Heart left ventricle (tissue), 16 donors: ENCODE measurements at regions not wholly inside any gene's neighbourhood (a gene's known extent, or its start where the extent isn't known, plus 50 kb on each side); places are given as distances from the start of the nearest gene placed in this dataset.
"Not testable (repeated sequence)": the region's sequence is repeated elsewhere in the genome, so short reads cannot be mapped to it uniquely, and the experiment has no call there.

Experiments used
- ATAC-seq, 4 donors: fragments of 200-7000 bp; cut with Tn5 transposase; one replicate each; pipeline ENCODE4 v1.9.1; 2020 to 2022; ENCODE audit warnings: moderate library complexity in 4 of 4, mild to moderate bottlenecking in 3 of 4, moderate number of reproducible peaks in 1 of 4
- DNase-seq, 5 donors: peaks; one replicate each; pipeline ENCODE4 v3.0.0-alpha.2; 2020
- H3K27ac ChIP-seq, 12 donors: fragments of 200-600 bp; sonication (generic) in 4 of 12; one replicate each; pipeline versions ENCODE4 v1.5.0 to v1.8.0; 2016 to 2022; ENCODE audit warnings: mild to moderate bottlenecking in 2 of 12
- H3K27me3 ChIP-seq, 9 donors: fragments of 200-600 bp; sonication (generic) in 2 of 9; one replicate each; pipeline versions ENCODE4 v1.5.1 to v1.8.0; 2016 to 2022; ENCODE audit warnings: mild to moderate bottlenecking in 3 of 9
- H3K36me3 ChIP-seq, 9 donors: fragments of 200-600 bp; sonication (generic) in 2 of 9; one replicate each; pipeline versions ENCODE4 v1.5.0 to v1.8.0; 2018 to 2022; ENCODE audit warnings: mild to moderate bottlenecking in 2 of 9
- H3K4me1 ChIP-seq, 12 donors: fragments of 200-600 bp; sonication (generic) in 4 of 12; one replicate each; pipeline versions ENCODE4 v1.5.0 to v1.8.0; 2016 to 2022; ENCODE audit warnings: mild to moderate bottlenecking in 3 of 12
- H3K4me3 ChIP-seq, 12 donors: fragments of 200-600 bp; sonication (generic) in 4 of 12; one replicate each; pipeline versions ENCODE4 v1.5.0 to v1.8.0; 2017 to 2022; ENCODE audit warnings: mild to moderate bottlenecking in 9 of 12, moderate library complexity in 4 of 12
- H3K9me3 ChIP-seq, 12 donors: fragments of 200-600 bp; sonication (generic) in 4 of 12; one replicate each; pipeline versions ENCODE4 v1.5.0 to v1.8.0; 2016 to 2022; ENCODE audit warnings: mild to moderate bottlenecking in 1 of 12
- POLR2A ChIP-seq, 2 donors: fragments of 450-650 bp; IDR thresholded peaks; one replicate each; pipeline ENCODE4 v1.6.1; 2017; ENCODE audit warnings: antibody characterized with exemption in 2 of 2, mild to moderate bottlenecking in 2 of 2, moderate library complexity in 2 of 2
- WGBS, 4 donors: extraction: QIAGEN DNeasy Blood & Tissue Kit in 2 of 4; methylation state at CpG; one replicate each; pipeline versions ENCODE4 v1.1.5 to v1.1.7; 2013 to 2018; 5-methylcytosine and 5-hydroxymethylcytosine counted together
- intact Hi-C, 10 donors: fragments of 100-400 bp; cut with DNase I; formaldehyde crosslinking; loops; one replicate each; pipeline versions ENCODE4 v1.11.1 to v1.14.2; 2022
- TF ChIP-seq, protein P1 (sequence below), 12 donors: fragments of 200-600 bp; sonication (generic) in 4 of 12; IDR thresholded peaks; one replicate each; pipeline versions ENCODE4 v1.5.0 to v1.8.0; 2018 to 2022; ENCODE audit warnings: antibody characterized with exemption in 12 of 12, mild to moderate bottlenecking in 5 of 12
- donor health status: ischemic (EF 13 %, LVEDD 7.1; RV severe dilation, severe dysfunction).
- donor health status: healthy with polysubstance abuse.
- donor health status: DM: no; HTN: yes; CAD: no.
- donor health status: DM: no; HTN: no; CAD: no.
- donor health status: ischemic (EF 25% LVEDD 6.9; RV normal size, moderate dysfunction).
- donor health status: ischemic (EF 25% LVEDD 5.7; RV mildly dilated, moderate dysfunction).
- donor health status: healthy.
- donor health status: DM: yes; HTN: yes; CAD: no.
- donor health status: ischemic (EF 35%, LVEDD 5.7; RV mildly dilated, moderate dysfunction).
- donor health status: nonischemic (EF 11% LVEDD 7.7; RV severe dilation, severe dysfunction).
- donor health status: DM: yes; HTN: yes; CAD: no.
- donor health status: PGD.
- donor health status: ischemic (EF 29% LVEDD 5.4; RV normal size, mild dysfunction).
- donor health status: nonischemic (EF 23%, LVEDD 6.1; RV moderate dilation, normal function).

DNA sequence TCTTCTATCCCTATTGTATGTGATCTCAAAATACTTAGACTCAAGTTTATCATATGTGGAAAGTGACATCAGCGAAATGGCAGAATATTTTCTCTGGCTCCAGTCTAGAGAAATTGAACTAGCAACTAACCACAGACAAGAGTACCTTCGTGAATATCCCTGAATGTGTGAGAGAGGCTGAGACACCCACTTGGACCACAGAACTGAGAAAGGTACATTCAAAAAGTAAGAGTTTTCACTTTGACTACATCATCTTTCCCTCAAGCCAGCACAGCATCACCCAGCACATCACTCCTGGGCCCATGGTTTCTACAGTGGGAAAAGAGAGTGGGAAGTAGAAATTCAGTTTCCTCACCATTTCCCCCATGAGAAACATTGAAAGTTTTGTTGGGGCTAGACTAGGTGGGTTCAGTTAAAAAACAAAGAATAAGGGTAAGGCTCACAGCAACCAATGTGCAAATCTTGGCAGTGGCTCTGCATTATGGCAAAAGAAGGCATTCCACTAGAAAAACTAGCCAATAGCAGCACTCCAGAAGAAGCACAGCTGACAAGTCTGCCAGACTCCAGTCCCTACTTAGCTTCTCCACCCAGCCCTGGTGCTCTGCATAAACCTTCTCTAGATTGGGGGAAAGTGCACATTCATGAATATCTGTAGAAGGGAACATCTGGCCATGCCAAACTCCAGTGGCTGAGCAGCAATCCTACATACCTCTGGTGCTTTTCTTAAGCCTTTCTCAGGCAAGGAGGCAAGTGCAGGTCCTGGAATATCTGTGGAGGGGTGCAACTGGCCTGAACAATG, 225.6 kb upstream of the VLDLR start:
- Histone ChIP-seq H3K4me1 (no peaks in the 10 kb centered on the region), H3K9me3 (peaks cover 0 to 3% (median 0%) of the 10 kb centered on the region in 12 donors), H3K27me3 (no peaks in the 10 kb centered on the region), H3K36me3 (no peaks in the 10 kb centered on the region), H3K27ac (no peak overlapping the region), H3K4me3 (no peak overlapping the region)
- intact Hi-C loops, result no loop called here
- ATAC-seq (no peak), DNase-seq (no peak)
- TF ChIP-seq, protein P1, sequence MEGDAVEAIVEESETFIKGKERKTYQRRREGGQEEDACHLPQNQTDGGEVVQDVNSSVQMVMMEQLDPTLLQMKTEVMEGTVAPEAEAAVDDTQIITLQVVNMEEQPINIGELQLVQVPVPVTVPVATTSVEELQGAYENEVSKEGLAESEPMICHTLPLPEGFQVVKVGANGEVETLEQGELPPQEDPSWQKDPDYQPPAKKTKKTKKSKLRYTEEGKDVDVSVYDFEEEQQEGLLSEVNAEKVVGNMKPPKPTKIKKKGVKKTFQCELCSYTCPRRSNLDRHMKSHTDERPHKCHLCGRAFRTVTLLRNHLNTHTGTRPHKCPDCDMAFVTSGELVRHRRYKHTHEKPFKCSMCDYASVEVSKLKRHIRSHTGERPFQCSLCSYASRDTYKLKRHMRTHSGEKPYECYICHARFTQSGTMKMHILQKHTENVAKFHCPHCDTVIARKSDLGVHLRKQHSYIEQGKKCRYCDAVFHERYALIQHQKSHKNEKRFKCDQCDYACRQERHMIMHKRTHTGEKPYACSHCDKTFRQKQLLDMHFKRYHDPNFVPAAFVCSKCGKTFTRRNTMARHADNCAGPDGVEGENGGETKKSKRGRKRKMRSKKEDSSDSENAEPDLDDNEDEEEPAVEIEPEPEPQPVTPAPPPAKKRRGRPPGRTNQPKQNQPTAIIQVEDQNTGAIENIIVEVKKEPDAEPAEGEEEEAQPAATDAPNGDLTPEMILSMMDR (IDR thresholded peaks at IDR 0.05), result no peak
- TF ChIP-seq POLR2A (IDR thresholded peaks at IDR 0.05), result no peak
- WGBS, 4 donors, result 87 to 93% (median 90%) methylated on average over 2 of the region's 2 CpGs

DNA sequence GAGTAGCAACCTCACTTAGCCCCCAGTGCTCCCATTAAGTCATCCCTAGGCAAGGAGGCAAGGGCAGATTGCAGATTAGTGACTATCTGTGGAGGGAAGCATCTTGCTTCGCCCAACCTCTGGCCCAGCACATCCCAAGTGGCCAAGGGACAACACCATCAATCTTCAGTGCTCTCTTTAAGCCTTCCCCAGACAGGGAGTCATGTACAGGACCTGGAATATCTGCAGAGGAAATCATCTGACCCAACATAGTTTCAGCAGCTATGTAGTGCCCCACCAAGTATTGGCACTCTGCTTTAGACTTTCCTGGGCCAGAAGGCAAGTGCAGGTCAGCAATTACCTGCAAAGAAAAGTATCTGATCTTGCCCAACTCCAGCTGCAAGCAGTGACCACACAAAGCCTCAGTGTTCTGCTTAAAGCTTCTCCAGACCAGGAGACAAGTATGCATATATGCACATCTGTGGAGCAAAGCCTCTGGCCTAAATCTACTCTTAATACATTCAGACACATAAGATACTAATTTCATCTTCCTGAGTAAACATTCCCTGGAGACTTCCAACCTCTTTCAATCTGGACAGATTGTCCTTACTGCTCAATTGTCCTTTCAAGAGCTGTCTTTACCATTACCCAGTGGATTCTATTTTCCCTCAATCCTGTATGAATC, 224.8 kb upstream of the VLDLR start:
- no peaks in the 10 kb centered on the region for H3K4me1 ChIP-seq
- DNase-seq, result no peak
- WGBS, 4 donors, result 0 to 56% (median 28%) methylated on average over 1 of the region's 1 CpG
- H3K36me3 ChIP-seq, result no peaks in the 10 kb centered on the region
- peaks cover 0 to 3% (median 0%) of the 10 kb centered on the region in 12 donors for H3K9me3 ChIP-seq
- ATAC-seq, result no peak
- H3K27ac ChIP-seq, result no peak overlapping the region
- no peak overlapping the region for H3K4me3 ChIP-seq
- intact Hi-C loops, result no loop called here
- TF ChIP-seq POLR2A (IDR thresholded peaks at IDR 0.05), result no peak
- TF ChIP-seq, protein P1 (IDR thresholded peaks at IDR 0.05), result no peak
- no peaks in the 10 kb centered on the region for H3K27me3 ChIP-seq

DNA sequence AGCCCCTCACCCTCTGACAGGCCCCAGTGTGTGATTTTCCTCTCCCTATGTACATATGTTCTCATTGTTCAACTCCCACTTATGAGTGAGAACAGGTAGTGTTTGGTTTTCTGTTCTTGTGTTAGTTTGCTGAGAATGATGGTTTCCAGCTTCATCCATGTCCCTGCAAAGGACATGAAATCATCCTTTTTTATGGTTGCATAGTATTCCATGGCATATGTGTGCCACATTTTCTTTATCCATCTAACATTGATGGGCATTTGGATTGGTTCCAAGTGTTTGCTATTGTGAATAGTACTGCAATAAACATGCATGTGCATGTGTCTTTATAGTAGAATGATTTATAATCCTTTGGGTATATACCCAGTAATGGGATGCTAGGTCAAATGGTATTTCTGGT, 223.7 kb upstream of the VLDLR start:
- H3K27ac ChIP-seq, H3K27me3 ChIP-seq, intact Hi-C loops, H3K4me3 ChIP-seq, ATAC-seq, H3K36me3 ChIP-seq, DNase-seq, H3K9me3 ChIP-seq, H3K4me1 ChIP-seq: not testable (repeated sequence)

DNA sequence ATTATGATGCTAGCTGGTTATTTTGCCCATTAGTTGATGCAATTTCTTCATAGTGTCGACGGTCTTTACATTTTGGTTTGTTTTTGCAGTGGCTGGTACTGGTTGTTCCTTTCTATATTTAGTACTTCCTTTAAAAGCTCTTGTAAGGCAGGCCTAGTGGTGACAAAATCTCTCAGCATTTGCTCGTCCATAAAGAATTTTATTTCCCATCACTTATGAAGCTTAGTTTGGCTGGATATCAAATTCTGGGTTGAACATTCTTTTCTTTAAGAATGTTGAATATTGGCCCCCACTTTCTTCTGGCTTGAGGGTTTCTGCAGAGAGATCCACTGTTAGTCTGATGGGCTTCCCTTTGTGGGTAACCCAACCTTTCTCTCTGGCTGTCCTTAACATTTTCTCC, 219.8 kb upstream of the VLDLR start:
- intact Hi-C loops, DNase-seq, H3K4me3 ChIP-seq, H3K36me3 ChIP-seq, ATAC-seq, H3K4me1 ChIP-seq, H3K27me3 ChIP-seq, H3K27ac ChIP-seq: not testable (repeated sequence)
- H3K9me3 ChIP-seq, result peaks cover 0 to 24% (median 5%) of the 10 kb centered on the region in 12 donors
- WGBS, 4 donors, result 23 to 60% (median 48%) methylated on average over 3 of the region's 3 CpGs

DNA sequence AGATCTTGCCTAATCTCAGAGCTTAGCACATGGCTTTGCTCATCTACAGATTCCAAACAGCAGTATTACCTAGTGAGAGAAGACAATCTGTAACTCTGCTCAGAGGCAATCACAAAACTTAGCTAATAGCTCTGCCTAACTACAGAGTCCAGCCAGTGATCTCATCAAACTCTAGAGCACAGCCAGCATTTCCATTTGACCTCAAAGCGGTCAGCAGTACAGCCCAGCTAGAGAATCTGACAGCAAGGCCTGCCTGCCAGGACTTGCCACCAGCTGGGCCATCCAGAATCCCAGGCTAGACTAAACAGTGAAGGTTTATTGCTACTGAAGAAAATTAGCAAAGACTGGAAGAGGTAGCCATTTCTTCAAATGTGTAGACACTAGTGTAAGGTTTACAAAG, 217.9 kb upstream of the VLDLR start:
- intact Hi-C loops, result no loop called here
- peak in 1 of 4 donors; percentile 33 for ATAC-seq
- WGBS, 4 donors, result 0 to 67% (median 1%) methylated on average over 1 of the region's 1 CpG
- Histone ChIP-seq H3K36me3 (no peaks in the 10 kb centered on the region), H3K9me3 (peaks cover 0 to 24% (median 4%) of the 10 kb centered on the region in 12 donors), H3K27ac (no peak overlapping the region), H3K27me3 (no peaks in the 10 kb centered on the region), H3K4me3 (no peak overlapping the region), H3K4me1 (no peaks in the 10 kb centered on the region)
- TF ChIP-seq POLR2A (IDR thresholded peaks at IDR 0.05), result no peak
- TF ChIP-seq, protein P1 (IDR thresholded peaks at IDR 0.05), result no peak
- DNase-seq, result no peak
